GM19463 (cell line): ENCODE measurements at regions not wholly inside any gene's neighbourhood (a gene's known extent, or its start where the extent isn't known, plus 50 kb on each side); places are given as distances from the start of the nearest gene placed in this dataset.

Experiments
- ATAC-seq: cut with Tn5 transposase; IDR thresholded peaks from one replicate; pipeline ENCODE4 v1.9.1; 2021; ENCODE audit warnings: mild to moderate bottlenecking, moderate library complexity; ENCODE audit not compliant: unreplicated experiment

DNA sequence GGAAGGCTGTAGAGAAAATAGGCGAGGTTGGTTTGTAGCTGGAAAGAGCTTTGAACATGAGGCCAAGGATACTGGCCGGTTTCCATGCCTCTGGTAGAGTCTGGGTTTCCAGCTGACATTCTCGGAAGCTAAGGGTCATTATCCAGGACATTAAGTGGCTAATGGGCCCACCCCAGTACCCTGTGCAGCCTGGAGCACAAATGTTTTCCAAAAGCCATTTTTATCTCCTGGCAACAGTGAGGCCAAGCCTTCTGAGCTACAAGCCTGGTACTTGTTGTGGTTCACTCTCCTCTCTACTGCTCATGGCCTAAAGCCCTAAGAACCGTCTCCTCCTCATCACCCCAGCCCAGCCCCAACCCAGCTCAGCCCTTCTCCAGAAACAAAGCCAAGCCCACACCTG lies 122.9 kb downstream of the DMRTA2 start:
- no peak for ATAC-seq

DNA sequence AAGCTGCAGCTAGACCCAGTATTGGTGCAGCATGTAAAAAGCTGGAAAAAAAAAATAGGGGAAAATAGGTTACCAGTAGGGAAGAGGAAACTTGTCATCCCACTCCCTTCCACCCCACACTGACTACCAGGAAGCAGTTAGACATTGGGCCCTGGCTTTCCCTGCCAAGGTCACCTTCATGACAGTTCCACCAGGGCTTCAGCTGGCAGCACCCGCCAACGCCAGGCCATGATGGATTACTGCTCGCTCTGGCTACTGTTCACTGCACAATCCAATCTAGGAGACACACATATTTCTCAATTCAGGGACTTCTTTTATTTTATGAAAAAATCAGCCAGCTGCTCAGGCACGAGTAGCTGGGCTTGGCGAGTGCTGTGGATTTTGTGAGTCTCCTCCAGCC lies 127.7 kb downstream of the DMRTA2 start:
- no peak for ATAC-seq

DNA sequence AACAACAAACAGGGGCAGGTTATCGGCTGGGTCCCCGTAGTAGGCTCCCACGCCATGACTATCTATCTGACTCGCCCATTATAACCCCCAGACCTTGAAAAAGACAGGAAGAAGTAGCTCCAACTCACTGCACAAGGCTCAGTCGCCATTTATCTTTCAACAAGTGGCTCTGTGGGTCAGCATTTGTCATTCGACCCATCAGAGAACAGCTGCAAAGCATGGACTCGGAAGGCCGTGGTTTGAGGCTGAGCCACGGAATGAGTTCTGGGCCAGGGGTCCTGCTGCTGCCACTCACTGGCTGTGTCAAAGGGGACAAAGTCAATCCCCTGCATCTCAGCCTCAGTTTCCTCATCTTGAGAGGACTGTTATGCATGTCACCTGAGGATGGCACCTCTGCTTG lies 131.0 kb downstream of the DMRTA2 start:
- no peak for ATAC-seq

DNA sequence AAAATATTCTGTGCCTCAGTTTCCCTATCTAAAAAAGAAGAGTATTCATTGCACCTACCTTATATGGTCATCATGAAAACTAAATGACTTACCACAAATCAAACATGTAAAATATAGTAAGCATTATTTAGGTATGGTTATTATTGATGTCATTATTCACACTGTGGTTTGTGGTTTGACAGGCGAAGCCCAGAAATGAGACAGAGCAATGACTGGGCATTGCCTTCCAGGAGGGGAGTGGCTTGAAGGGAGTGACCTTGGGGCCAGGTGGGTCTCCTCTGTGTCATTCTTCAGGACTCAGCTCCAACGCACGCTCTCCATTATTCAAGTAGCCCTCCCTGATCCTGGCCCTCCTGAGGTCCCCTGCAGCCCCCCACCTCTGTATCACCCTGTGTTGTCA lies 133.7 kb downstream of the DMRTA2 start:
- ATAC-seq, result peak; percentile 84

DNA sequence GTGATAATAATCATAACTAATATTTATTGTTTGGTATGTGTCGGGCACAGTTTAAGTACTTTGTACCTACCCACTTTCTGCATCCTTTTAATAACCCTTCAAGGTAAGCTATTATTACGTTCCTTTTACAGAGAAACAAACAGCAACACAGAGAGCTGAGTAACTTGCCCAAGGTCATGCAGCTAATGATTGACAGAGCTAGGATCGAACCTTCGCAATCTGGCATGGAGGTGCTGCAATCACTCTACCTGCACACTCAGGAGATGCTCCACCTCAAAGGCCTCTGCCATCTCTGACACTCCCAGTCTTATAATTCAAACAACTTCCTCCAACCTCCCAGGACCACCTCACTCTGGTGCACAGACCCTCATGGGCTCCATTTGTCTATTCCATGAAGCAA lies 137.2 kb downstream of the DMRTA2 start:
- no peak for ATAC-seq

DNA sequence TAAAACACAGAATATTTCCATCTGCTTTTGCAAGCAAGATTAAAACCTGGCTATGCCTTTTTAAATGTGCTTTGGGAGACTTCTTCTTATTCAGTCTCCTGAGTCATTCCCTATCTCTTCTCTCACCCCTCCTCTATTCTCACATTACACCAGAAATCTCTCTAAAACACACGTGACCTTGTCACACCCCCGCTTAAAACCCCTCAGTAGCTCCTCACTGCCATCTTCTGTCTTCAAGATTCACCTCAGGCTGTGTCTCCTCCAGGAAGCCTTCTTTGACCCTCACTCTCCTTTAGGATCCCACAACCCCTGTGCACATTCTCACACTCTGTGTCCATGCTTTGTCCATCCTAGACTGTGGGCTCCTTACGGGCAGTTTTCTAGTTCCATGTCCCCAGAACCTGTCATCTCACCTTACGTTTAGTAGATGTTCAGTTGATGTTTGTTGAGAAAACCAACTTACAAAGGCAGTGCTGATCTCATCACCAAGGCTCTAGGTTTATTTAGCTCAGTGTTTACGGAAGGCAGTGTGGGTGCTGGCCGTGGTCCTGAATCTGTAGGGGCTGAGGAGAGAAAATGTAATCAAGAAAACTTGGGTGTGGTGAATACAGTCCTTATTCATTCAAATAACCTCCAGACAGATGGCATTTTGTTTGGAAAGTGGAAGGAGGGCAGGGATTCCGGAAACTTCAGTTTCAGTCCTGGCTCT lies 143.5 kb downstream of the DMRTA2 start:
- no peak for ATAC-seq

DNA sequence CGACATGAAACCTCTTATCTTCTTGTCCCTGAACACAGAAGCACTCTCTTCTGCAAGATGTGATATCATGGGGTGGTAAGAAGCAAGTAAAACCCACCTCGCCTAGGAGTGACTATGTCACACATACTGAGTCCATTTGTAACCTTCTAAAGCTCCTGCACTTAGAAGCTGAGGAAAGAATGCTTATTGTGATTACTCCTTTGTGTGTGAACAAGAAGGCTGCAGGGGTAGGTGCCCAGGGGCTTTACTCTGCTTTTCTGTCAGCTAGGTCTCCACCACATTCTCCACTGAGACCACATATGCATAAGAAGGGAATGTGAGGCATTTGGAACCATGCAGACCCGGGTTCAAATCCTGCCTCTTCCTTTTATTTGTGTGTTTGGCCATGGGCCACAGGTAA lies 144.3 kb downstream of the DMRTA2 start:
- no peak for ATAC-seq

DNA sequence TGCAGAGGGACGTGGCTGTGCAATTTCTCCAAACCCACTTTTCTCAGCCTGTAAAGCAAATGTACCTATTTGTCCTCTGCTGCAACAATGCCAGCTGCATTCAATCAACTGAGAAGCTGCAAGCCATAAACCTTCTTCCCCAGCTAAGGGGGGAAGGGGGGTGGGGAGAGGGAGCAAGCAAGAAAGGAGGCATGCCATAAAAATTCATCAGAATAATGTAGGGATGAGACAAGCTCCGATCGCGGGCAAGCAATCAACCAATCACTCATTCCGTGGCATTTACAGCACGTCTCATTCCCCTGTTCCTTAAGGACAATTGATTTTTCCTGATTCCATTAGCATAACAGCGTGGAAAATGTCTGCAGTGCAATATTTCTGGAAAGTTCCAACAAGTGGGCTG lies 144.8 kb downstream of the DMRTA2 start:
- no peak for ATAC-seq

DNA sequence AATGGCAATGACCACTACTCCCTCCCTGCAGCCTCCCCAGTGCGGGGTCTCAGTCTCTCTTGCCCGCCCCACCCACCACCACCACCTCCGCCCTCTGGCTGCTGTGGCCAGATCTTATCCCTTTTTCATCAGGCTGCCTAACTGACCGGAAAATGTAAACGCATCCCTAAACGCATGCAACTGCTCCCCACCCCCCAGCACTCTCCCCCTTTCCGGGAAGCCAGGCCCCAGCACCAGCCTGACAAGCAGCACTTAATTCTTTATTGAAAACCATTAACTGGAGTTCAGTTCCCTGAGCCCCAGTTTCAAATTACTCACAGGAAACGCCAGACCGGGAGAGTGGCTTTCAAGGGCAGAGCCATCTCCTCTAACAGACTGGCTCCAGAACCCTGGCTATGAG lies 147.7 kb downstream of the DMRTA2 start:
- no peak for ATAC-seq

DNA sequence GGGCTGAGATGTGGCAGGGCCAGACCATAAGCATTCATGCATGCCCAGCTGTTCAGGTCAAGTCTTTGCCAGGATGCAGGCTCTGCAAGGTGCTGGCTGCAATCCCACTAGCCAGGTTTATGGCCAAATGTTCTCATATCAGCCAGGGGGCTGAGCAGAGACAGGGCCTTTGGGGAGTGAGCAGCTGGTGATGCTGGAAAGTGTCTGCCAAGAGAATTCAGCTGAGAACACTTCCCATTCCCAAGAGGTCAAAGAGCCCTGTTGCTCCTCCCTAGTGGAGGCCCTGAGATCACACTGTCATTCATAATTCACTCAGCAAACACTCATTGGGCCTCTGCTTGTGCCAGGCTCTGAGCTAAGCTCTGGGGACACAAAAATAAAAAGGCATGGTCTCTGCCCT lies 150.3 kb downstream of the DMRTA2 start:
- no peak for ATAC-seq

DNA sequence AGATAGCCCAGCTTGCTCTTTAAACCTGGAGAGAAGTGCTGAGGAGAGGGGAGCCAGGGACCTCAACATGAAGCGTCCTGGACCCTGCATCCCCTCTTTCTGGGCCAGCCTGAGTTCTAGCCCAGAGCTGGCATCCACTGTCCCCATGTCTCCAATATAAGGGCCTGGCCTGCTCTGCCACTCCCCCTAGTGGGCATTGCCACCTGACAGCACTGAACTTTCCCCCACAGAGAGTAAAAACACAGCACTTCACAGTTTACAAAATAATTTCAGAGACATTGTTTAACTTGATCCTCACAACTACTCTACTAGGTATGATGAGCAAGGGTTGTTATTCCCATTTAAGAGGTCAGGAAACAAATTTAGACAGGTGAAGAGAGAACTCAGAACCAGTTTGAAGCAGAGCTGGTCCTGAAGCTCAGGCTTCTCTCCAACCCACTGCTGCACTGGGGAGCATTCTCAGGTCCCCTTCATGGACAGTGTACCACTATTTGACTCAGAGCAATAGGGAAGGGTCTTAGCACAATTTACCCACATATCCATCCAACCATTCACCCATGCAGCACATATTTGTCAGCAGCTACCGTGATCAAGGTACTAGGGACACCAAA lies 151.2 kb downstream of the DMRTA2 start:
- peak; percentile 82 for ATAC-seq

DNA sequence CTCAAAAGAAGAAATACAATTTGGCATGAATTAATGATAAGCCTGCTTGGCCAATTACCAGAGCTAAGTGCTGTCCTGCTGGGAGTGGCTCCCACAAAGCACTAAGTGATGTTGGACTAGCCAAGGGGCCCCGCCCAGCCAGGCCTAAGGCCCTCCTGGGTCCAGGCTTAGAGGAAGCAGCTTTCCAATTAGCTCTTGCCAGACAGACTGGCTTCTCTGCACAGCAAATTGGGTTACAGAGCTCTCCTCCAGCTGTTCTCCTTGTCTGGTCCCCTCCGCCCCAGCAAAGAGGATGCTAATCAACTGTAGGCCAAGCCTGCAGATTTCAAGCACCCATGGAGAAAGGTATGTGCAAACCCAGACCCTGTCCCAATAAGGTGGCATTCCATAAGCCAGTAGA lies 151.9 kb downstream of the DMRTA2 start:
- ATAC-seq, result no peak

DNA sequence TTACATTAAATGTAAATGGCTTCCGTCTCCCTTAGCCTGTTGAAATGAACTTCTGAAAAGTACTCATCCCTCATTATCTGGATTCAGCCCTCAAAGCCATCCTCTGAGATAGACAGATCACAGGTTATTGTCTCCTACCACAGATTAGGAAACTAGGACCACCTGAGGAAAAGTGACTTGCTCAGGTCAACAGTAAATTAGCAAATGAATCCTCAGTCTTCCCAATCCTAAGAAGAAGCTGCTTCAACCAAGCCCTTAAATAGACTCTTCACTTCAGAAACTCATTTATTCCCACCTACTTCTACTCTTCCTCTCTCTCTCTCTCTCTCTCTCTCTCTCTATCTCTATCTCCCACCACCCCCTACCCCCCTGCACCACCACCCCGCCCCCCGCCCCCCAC lies 152.3 kb downstream of the DMRTA2 start:
- ATAC-seq, result no peak

DNA sequence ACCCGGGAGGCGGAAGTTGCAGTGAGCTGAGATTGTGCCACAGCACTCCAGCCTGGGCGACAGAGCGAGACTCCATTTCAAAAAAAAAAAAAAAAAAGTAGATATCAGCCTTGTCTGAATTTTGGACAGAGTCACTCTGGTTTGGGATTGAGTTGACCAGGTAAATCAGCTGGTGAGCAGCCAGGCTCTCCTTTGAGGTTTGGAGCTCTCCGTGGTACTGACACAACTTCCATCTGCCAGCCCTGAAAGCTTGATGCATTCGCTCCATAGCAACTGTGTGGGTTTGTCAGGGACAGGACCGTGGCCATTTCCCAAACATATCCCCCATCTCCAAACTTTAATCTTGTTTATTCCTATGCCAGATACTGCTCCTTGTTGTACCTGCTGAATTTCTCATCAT lies 155.2 kb downstream of the DMRTA2 start:
- ATAC-seq, result no peak

DNA sequence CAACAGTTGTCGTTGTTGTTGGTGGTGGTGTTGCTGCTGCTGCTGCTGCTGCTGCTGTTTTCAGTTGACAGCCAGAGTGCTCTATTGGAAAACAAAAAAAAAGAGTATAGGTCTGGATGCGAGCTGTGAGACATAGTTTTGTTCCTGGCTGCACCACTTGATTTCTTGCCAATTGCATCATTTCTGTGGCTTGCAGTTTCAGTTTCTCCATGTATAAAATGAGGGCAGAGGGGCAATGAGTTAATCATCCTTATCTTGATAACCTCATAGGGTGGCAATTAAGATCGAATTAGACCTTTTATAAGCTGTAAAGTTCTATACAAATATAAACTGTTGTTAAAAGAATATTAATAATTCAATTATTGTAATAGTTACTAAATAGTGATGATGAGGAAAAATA lies 156.7 kb downstream of the DMRTA2 start:
- ATAC-seq, result no peak

DNA sequence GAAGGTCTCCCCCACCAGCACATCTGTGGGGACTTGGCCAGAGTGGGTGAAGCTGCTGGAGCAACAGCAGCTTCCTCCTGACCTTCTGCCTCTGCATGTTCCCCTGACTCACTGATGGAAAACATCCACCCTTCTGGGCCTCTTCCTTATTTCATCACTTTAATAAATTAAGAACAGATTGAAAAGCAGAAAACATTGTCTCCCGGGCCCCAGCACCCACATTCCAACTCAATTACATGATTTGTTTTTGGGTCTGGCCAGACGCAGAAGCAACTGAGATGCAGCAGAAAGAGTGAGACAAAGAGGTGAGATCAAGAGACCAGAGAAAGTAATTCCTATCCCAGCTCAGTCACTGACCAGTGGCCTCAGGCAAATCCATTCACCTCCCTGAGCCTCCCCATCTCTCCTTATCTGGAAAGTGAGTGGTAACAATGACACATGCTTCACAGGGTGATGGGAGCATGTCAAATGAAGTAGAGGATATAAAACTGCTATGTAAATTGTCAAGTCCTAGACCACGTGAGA lies 157.1 kb downstream of the ELAVL4 start:
- ATAC-seq, result no peak

DNA sequence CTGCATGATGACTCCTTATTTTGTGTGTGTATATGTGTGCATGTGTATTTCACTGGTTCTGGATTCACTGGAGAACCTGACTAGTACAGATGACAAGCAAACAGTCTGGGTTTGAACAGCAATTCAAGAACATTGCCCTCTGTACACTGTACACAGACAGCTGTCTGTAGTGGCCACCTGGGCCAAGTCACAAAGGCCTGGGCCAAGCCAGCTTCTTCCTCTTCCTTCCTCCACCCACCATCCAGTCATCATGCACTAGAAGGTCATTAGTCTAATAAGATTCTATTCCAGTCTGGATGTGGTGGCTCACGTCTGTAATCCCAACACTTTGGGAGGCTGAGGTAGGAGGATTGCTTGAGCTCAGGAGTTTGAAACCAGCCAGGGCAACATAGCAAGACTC lies 155.9 kb downstream of the ELAVL4 start:
- no peak for ATAC-seq

DNA sequence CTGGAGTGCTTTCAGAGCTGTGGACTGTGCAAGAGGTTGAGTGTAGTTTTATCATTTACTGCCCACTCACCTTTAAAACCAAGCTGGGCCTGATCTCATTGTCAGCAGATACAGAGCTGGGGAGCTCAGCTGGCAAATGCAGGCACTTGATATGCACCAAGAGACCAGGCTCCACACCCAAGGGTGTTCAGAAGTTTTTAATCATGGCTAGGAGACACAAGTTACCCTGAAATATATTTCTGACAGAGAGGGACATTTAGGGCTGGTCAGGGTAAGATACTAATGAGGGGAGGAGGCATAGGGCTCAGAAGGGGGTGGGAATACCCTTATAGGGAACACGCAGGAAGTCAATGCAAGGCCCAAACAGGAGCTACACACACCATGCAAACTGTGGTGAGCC lies 153.7 kb downstream of the ELAVL4 start:
- no peak for ATAC-seq

DNA sequence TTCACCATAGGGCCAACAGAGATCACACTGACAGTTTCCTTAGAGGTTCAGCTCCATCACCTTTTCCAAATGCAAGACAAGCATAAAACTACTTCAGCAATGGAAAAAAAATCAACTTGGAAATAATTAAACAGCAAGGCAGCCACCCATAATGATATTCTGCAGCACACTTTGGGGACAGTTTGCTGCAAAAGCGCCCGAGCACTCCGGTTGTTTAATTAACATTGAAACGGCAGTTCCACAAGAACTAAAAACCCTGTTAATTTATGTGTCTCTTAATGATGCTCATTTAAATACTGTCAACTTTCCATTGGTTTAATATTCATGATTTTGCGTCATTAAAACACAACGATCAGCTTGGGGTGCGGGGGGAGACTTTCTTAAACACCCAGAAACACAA lies 153.2 kb downstream of the ELAVL4 start:
- ATAC-seq, result no peak

DNA sequence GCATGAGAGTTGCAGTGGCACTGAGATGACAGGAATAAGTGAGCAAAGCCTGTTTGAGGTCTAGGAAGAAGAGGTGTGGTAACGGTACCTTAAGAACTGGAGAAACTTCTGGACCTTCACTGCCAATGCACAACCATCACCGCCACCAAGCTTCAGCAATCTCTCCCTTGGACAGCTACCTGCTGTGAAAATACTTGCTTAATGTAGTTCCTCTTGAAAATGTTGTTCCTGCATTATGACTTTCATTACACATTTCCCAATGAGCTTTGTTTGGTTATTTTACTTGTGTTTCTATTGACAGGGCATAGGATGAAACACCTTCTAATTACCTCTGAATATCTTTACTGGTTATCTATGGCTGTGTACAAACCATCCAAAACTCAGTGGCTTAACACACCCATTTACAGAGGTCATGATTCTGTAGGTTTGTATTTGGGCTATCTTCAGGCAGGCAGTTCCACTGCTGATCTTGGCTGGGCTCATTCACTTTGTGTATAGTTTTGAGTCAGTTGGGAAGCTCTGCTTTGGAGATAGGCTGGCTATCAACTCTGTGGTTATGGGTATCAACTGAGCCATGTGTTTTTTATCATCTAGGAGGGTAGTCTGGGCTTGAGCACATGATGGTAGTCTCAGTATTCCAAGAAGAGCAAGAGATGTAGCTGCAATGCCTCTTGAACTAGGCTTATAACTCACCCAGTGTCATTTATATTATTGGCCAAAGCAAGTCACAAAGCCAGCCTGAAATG lies 149.4 kb downstream of the ELAVL4 start:
- no peak for ATAC-seq

DNA sequence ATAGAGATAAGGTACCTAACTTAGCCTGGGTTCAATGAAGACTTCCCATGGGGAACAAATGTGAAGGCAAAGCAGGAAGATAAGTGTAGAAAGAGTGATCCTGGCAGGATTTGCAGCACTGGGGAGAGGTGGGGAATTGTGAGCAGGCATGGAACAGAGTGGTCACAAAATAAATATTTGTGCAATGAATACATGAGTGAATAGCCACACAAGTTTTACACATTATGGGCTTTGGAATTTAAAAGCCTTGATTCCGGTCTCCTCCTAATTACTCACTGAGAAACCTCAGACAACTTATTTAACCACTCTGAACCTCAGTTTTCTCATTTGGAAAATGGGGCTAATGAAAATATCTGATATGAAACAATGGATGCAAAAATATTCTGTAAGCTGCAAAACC lies 148.3 kb downstream of the ELAVL4 start:
- ATAC-seq, result no peak
